GM21528 (cell line): ENCODE measurements at regions not wholly inside any gene's neighbourhood (a gene's known extent, or its start where the extent isn't known, plus 50 kb on each side); places are given as distances from the start of the nearest gene placed in this dataset.

Source experiments
- ATAC-seq: cut with Tn5 transposase; IDR thresholded peaks from one replicate; pipeline ENCODE4 v1.9.1; 2021; ENCODE audit warnings: mild to moderate bottlenecking, moderate library complexity; ENCODE audit not compliant: unreplicated experiment, low FRiP score

DNA sequence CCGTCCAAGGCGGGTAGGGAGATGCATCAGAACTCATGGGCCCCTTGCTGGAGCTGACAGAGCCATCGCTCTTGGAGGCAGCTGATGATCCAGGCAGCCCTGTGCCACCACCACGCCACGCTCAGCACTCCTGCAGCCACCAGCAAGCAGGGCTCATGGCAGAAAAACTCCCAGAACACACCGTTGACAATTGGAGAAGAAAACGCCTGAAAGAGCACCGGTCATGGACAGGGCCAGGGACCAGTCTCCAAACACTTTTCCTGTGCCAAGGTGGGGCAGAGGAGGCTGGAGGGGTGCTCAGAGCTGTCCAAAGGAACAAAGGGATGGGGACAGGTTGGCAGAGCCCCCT lies 132.2 kb downstream of the FOXL1 start:
- no peak for ATAC-seq

DNA sequence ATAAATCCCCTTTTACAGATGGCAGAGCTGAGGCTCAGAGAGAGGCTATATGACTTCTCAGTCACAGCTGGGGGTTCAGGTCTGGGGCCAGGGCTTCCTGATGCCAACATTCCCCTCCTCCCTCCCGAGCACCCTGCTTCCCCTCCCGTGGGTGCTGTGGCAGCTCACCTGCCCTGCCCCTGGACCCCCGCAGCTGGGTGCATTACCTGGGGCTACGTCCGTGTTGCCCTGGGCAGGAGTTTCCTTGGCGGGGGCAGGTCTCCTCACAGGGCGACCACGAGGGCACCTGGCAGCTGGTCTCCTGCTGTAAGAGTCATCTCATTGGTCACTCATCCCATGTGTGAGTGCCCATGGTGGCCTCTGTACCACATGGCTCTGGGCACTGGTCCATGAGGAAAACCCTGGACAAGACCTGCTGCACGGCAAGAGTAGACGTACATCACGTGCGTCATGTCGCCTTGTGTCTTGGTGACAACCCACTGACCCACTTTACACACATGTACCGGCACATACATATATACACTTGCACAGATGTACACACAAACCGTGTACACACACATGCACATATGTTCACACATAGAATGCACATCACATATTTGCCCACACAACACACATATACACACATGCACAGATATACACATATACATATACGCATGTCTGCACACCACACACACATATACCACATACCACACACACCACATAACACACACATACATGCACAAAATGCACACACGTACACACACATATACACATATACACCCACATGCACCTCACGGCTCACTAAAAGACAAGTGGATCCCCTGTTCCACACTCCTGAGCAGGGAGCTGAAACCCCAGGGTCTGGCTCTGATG lies 134.0 kb downstream of the FOXL1 start:
- no peak for ATAC-seq

DNA sequence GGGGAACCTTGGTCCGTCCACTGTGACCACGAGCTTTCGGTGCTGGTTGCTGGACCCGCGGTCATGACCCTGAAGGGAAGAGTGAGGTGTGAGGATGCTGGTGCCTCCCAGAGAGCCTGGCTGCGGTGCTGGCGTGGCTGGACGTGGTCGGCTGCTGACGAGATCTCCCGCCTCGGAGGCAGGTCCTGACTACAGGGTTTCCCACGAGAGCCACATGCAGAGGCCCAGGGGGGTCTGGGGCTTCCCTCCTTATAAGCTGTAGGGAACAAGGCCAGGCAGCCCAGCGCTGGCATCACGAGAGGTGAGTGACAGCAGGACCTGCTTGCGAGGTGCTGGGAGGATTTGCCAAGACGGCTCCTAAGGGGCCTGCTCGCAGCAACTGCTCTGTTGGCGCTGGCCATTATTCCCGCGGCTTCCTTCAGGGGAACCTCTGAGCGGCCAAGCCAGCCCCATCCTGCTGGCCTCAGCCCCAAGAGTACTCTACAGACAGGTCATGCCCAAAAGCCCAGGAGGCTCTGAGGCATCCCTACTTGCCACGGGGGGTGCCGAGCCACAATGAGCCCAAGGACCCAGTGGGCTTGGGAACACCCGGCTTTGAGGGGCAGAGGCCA lies 134.8 kb downstream of the FOXL1 start:
- ATAC-seq, result no peak

DNA sequence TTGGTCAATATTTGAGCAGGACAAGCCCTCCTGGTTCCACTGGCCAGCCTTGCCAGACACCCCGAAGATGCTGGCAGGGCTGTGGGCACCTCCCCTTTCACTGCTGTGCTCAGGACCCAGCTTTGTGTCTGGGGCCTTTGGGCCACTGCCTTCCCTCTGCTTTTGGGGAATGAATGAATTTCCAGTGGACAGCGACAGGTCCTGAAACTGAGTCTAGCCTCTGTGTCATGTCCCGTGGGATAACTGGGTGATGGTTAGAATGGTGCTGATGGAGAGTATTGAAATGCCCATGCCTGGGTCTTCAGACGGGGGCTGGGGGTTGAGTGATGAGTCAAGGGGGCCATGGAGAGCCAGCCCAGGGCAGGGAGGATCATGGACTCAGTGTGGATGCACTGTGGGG lies 135.8 kb downstream of the FOXL1 start:
- ATAC-seq, result no peak

- ATAC-seq, result no peak
Observed at GRCh38 chr16:86716649-86717048, 138.3 kb downstream of the FOXL1 start.

GRCh38 chr16:86718118-86718517 lies 139.8 kb downstream of the FOXL1 start:
- no peak for ATAC-seq

- ATAC-seq, result no peak
Observed at GRCh38 chr16:86722970-86723369, 144.6 kb downstream of the FOXL1 start.

- no peak for ATAC-seq
Observed at GRCh38 chr16:86723689-86724088, 145.3 kb downstream of the FOXL1 start.

DNA sequence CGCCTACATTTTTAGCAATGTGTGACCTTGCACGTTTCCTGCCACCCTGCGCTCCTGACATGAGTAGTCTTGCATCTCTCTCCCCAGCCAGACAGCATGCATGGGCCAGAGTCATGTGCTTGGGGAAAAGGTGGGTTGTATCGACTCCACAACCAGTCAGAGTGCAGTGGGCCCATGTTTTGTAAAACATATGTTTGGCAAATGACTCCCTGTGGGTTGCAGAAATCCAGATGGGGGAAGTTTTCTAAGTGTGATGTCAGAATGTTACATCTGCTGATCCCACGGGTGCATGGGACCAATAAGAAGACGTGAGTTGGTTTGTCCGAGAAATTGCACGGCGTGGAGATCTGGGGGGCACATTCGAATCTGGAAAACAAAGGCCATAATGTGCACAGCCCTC lies 147.1 kb downstream of the FOXL1 start:
- ATAC-seq, result no peak

GRCh38 chr16:86726340-86726739 lies 148.0 kb downstream of the FOXL1 start:
- ATAC-seq, result no peak

DNA sequence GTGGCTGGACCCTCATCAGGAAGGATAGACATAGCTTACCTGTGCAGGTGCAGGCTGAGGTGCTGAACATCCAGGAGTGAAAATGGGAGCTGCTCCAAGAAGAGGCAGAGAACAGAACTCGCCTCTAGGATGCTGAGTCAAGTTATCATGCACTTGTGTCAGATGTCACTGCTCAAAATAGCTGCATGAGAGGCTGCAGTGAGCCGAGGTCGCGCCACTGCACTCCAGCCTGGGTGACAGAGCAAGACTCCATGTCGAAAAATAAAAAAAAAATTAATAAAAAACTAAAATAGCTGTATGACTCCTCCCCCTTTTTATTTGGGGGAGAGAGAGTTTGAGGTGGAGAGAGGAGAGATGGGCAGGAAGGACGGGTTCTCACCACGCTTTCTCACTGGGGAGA lies 148.8 kb downstream of the FOXL1 start:
- no peak for ATAC-seq

DNA sequence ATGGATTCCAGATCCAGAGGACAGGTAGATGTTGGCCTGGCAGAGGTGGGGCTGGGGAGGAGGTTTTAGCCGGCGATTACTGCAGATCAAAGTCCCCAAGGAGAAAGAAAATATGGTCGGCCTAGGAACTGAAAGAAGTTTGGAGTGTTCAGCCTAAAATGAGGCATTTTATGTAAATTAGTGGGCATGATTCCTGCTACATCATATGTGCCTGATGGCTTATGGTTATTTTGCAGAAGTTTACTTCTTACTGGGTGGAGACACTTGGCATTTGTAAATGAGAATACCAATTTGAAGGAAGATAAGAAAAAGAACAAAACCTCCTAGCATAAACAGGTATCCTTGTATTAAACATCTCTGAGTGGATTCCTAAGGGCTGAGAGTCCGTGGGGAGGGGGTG lies 149.3 kb downstream of the FOXL1 start:
- ATAC-seq, result no peak

DNA sequence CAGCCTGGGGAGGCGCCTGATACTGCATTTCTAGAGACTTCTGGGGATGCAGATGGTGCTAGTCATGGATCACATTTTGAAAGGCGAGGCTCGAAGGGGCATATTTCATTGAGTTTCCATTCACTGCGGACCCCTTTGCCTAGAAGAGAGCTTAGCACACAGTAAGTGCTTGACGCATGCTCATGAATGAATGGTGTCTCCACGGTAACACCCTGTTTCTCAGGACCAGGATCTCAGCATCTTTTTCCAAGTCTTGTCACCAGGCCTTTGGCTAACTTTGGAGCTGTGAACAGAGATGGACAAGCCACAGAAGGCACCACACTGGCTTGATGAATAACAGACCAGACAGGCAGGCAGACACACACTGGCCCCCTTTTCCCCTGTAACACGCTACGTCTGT lies 151.3 kb downstream of the FOXL1 start:
- ATAC-seq, result no peak

DNA sequence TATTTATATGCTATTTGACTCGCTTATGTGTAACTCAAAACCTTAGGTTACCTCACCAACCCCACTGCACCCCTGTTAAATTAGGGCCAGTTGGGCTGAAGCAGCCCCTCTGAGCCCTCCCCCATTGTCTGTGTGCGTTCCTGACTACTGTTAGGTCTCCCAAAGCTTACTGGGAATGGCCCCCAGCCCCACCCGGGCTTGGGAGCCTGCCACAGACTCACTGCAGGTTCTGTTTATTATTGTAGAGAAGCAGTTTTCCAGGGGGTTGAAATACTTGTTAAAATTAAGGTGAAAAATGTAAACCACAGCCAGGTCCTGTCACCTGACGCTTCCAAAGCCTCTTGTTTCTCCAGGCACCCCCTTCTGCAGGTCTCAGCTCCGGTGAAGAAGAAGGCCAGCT lies 151.7 kb downstream of the FOXL1 start:
- no peak for ATAC-seq

- ATAC-seq, result no peak
Observed at GRCh38 chr16:86730597-86730996, 152.2 kb downstream of the FOXL1 start.

DNA sequence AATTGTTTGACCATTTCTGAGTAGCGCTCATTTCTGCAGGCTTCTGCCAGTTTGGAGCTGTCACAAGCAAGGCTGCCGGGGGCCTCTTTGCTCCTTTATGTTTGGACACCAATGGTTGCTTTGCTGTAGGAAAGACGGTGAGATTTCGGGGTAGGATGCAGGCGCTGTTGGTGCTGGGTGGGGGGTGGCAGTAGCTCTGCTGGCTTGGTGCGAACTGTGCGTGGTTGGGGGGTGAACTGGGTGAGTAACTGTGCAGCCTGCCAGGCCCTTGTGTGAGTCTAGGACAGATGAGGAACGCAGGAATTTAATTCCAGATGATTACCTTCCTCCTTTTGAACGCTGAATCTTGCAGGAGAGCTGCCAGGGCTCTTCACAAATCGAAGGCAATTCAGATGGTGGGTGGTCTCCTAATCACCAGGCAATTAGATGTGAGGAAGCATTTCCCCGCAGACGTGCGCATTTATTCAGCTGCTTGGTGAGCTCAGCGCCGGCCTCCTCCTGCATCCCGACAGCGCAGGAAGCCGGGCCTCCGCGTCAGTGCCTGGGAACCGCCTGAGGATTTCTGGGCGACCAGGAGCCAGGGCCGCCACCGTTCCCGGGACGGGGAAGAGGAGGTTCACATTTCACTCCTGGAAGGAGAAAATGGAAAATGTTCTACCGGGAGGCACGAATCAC lies 154.4 kb downstream of the FOXL1 start:
- no peak for ATAC-seq

DNA sequence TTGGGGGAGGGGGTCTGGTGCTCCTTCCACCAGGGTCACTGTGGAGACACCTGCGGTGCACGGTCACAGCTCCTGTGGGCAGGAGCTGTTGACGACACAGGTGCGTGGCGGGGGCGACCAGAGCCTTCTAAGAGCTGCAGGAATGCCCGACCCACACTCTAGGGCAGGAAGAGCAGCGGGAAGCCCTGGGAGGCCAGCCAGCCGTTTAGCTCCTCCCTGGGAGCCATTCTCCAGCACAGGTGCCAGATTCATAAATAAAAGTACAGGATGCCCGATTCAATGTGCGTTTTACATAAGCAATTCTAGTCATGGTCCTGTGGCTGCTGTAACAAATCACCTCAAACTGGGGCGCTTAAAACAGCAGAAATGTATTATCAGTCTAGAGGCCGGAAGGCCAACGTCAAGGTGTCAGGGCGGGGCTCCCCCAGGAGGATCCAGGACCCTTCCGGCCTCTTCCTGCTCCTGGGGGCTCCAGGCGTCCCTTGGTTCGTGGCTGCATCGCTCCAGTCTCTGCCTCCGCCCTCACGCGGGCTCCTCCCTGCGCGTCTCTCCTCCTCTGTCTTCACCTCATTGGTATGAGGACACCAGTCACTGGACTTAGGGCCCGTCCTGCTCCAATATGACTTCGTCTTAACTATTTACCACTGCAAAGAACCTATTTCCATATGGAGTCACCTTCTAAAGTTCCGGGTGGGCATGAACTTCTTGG lies 155.4 kb downstream of the FOXL1 start:
- ATAC-seq, result no peak

GRCh38 chr16:86734543-86735460 lies 156.5 kb downstream of the FOXL1 start:
- no peak for ATAC-seq

GRCh38 chr16:86735727-86736126 lies 157.4 kb downstream of the FOXL1 start:
- no peak for ATAC-seq

DNA sequence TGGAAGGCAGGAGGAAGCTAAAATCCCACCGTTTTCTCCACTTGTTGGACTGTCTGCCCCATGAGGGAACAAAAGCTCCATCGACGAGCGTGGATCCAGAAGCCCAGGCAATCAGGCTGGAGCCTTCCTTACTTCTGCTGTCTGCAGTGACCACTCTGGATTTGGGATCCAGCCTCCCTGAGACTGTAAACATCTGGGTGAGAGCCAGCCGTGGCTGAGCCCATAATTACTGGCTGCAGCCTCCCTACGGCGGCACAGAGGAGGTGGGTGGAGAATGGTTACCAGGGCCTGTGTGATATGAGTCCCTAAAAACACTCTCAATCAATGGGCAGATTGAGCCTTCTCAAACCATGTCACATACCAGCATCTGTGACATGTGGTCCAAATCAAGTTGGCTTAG lies 158.2 kb downstream of the FOXL1 start:
- no peak for ATAC-seq
